ENCODE measurements at regions not wholly inside any gene's neighbourhood (a gene's known extent, or its start where the extent isn't known, plus 50 kb on each side); places are given as distances from the start of the nearest gene placed in this dataset.

DNA sequence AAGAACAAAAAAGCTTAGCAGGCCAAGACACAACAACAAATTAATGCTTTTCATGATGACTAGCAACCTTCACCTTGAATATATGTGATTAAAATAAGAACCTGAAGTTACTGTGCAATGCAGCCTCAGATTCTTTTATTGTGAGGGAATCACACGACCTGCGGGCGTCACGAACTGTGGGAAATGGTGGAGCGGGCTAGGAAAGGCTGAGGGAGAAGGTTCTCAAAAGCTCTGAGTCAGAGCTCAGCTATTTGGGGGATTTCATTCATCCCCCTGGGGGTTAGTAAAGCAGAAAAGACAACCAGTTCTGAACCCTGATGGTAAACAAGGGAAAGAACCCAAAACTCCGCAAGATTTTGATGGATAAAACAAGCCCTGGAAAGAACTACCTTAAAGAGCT lies 89.3 kb upstream of the NCKAP5 start:
- Histone ChIP-seq H3K9me3 (ENCODE audit: control insufficient read depth, insufficient read depth, low read length) (no peaks in the 10 kb centered on the region), H2AK9ac (replicated peaks; ENCODE audit: low read depth, low read length, poor library complexity) (no peak overlapping the region), H3K14ac (replicated peaks; ENCODE audit: low read depth, low read length) (no peak overlapping the region), H3K27ac (ENCODE audit: insufficient read depth, low read length) (no peak overlapping the region), H3K4me2 (ENCODE audit: low read depth, low read length) (no peak overlapping the region), H2AK5ac (ENCODE audit: low read depth, low read length) (no peak overlapping the region), H3K4me3 (ENCODE audit: insufficient read depth, low read depth, low read length) (no peak overlapping the region), H2BK15ac (ENCODE audit: low read depth, low read length) (0 out of 3 replicates have a peak overlapping the region, but pooled peaks have one; percentile 1), H3K56ac (ENCODE audit: extremely low read depth, insufficient read depth, low read length) (no peak overlapping the region), H4K91ac (ENCODE audit: insufficient read depth, low read depth, low read length) (no peak overlapping the region), H3K9me1 (ENCODE audit: insufficient read depth, low read length) (no peaks in the 10 kb centered on the region; the same call in 1 of the 2 replicates), H2BK20ac (ENCODE audit: low read depth, low read length) (no peak overlapping the region), H3K4me1 (ENCODE audit: control insufficient read depth, insufficient read depth, low read length) (peaks cover under 1% of the 10 kb centered on the region; the same call in 1 of the 2 replicates), H3K9ac (ENCODE audit: low read depth, low read length) (no peak overlapping the region), H3K18ac (ENCODE audit: low read depth, low read length) (no peak overlapping the region), H3K36me3 (ENCODE audit: control insufficient read depth, insufficient read depth, low read length) (no peaks in the 10 kb centered on the region), H2BK5ac (ENCODE audit: low read depth, low read length, poor library complexity, severe bottlenecking) (no peak overlapping the region), H3K23ac (ENCODE audit: low read depth, low read length) (no peak overlapping the region), H4K5ac (ENCODE audit: low read depth, low read length) (no peak overlapping the region), H3K79me1 (ENCODE audit: low read depth in 1 of 2, low read length in 2 of 2) (no peaks in the 10 kb centered on the region), H2BK120ac (ENCODE audit: low read depth, low read length) (no peak overlapping the region), H2AFZ (replicated peaks; ENCODE audit: low read length, poor library complexity) (no peak overlapping the region), H4K8ac (ENCODE audit: low read depth in 2 of 2, low read length in 2 of 2) (no peak overlapping the region), H4K20me1 (ENCODE audit: insufficient read depth, low read length) (no peaks in the 10 kb centered on the region), H3K4ac (ENCODE audit: low read depth, low read length) (no peak overlapping the region), H3K27me3 (ENCODE audit: control insufficient read depth, insufficient read depth, low read length) (no peaks in the 10 kb centered on the region)
- no peak for ATAC-seq (ENCODE audit: low read depth)
- no peak for TF ChIP-seq RFX5 (IDR thresholded peaks at IDR 0.05; ENCODE audit: low read depth, low read length)
- TF ChIP-seq NFE2L2 (IDR thresholded peaks at IDR 0.05; ENCODE audit: low read depth, low read length) = no peak
- TF ChIP-seq, protein P1, sequence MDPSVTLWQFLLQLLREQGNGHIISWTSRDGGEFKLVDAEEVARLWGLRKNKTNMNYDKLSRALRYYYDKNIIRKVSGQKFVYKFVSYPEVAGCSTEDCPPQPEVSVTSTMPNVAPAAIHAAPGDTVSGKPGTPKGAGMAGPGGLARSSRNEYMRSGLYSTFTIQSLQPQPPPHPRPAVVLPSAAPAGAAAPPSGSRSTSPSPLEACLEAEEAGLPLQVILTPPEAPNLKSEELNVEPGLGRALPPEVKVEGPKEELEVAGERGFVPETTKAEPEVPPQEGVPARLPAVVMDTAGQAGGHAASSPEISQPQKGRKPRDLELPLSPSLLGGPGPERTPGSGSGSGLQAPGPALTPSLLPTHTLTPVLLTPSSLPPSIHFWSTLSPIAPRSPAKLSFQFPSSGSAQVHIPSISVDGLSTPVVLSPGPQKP (IDR thresholded peaks at IDR 0.05; ENCODE audit: borderline replicate concordance, low read depth, low read length) = no peak
- TF ChIP-seq, protein P2, sequence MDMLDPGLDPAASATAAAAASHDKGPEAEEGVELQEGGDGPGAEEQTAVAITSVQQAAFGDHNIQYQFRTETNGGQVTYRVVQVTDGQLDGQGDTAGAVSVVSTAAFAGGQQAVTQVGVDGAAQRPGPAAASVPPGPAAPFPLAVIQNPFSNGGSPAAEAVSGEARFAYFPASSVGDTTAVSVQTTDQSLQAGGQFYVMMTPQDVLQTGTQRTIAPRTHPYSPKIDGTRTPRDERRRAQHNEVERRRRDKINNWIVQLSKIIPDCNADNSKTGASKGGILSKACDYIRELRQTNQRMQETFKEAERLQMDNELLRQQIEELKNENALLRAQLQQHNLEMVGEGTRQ (IDR thresholded peaks at IDR 0.05; ENCODE audit: low read depth, low read length) = no peak
- TF ChIP-seq BHLHE40 (IDR thresholded peaks at IDR 0.05; ENCODE audit: low read depth, low read length) = no peak
- no peak for TF ChIP-seq MXI1 (IDR thresholded peaks at IDR 0.05; ENCODE audit: borderline replicate concordance, low read depth, low read length)
- no peak for TF ChIP-seq CEBPB (IDR thresholded peaks at IDR 0.05; ENCODE audit: low read depth, low read length)
- TF ChIP-seq, protein P3, sequence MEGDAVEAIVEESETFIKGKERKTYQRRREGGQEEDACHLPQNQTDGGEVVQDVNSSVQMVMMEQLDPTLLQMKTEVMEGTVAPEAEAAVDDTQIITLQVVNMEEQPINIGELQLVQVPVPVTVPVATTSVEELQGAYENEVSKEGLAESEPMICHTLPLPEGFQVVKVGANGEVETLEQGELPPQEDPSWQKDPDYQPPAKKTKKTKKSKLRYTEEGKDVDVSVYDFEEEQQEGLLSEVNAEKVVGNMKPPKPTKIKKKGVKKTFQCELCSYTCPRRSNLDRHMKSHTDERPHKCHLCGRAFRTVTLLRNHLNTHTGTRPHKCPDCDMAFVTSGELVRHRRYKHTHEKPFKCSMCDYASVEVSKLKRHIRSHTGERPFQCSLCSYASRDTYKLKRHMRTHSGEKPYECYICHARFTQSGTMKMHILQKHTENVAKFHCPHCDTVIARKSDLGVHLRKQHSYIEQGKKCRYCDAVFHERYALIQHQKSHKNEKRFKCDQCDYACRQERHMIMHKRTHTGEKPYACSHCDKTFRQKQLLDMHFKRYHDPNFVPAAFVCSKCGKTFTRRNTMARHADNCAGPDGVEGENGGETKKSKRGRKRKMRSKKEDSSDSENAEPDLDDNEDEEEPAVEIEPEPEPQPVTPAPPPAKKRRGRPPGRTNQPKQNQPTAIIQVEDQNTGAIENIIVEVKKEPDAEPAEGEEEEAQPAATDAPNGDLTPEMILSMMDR (conservative IDR thresholded peaks at IDR 0.05; ENCODE audit: low read depth, low read length) = no peak
- no peak for TF ChIP-seq CHD1 (IDR thresholded peaks at IDR 0.05; ENCODE audit: low read depth, low read length)
- TF ChIP-seq RCOR1 (IDR thresholded peaks at IDR 0.05; ENCODE audit: insufficient replicate concordance, low read length) = no peak
- no peak for TF ChIP-seq POLR2A (IDR thresholded peaks at IDR 0.05; ENCODE audit: low read depth, low read length)
- TF ChIP-seq MAZ (IDR thresholded peaks at IDR 0.05; ENCODE audit: borderline replicate concordance, low read depth, low read length) = no peak
- no peak for TF ChIP-seq MAFK (IDR thresholded peaks at IDR 0.05; ENCODE audit: low read depth, low read length)
- no peak for TF ChIP-seq RAD21 (IDR thresholded peaks at IDR 0.05; ENCODE audit: low read length)
- TF ChIP-seq FOS (IDR thresholded peaks at IDR 0.05; ENCODE audit: low read depth, low read length) = no peak
- TF ChIP-seq SMC3 (IDR thresholded peaks at IDR 0.05; ENCODE audit: low read depth, low read length) = no peak
- in situ Hi-C loops (cut with MboI; ENCODE audit: low sequenced_read_pairs) (no loop called here), intact Hi-C loops (cut with micrococcal nuclease) (no loop called here), dilution Hi-C loops (cut with HindIII; ENCODE audit: low sequenced_read_pairs, unreplicated experiment) (no loop called here)
- DNase-seq = peak; percentile 41
- no TSS peak for BruUV-seq (replicated peaks)
- 100% methylated on average over 4 of the region's 6 CpGs; no CpG with 5 or more reads in 1 of the 2 experiments for WGBS, 2 experiments (ENCODE audit: extremely low coverage in 2 of 2, insufficient read length in 1 of 2)
- ChIA-PET CTCF (interaction anchor here (0.5 kb wide), 1 partner anchor 21 kb away, joined by 5 read pairs; no protein-coding TSS in a partner anchor), POLR2A (ENCODE audit: unreplicated experiment) (no interaction called here)
